H9 (cell line): ENCODE measurements at regions not wholly inside any gene's neighbourhood (a gene's known extent, or its start where the extent isn't known, plus 50 kb on each side); places are given as distances from the start of the nearest gene placed in this dataset.

Experiments used
- DNase-seq: peaks from one replicate; pipeline ENCODE4 v3.0.0-alpha.2; 2017
- H2AFZ ChIP-seq: one replicate; pipeline ENCODE4 v1.6.1; 2013; ENCODE audit warnings: mild to moderate bottlenecking, low read length, control low read depth, moderate library complexity
- H2AK5ac ChIP-seq: 2 replicates; pipeline ENCODE4 v1.6.1; 2013; ENCODE audit warnings: low read length, control low read depth, mixed read lengths; ENCODE audit not compliant: insufficient read length
- H2BK120ac ChIP-seq: one replicate; pipeline ENCODE4 v1.6.1; 2013; ENCODE audit warnings: low read depth, mild to moderate bottlenecking, low read length, control low read depth, inconsistent platforms; ENCODE audit not compliant: poor library complexity, severe bottlenecking
- H2BK12ac ChIP-seq: 2 replicates; pipeline ENCODE4 v1.6.1; 2013; ENCODE audit warnings: low read length, control low read depth, mixed read lengths, low read depth; ENCODE audit not compliant: insufficient read length
- H2BK15ac ChIP-seq: 2 replicates; pipeline ENCODE4 v1.6.1; 2013; ENCODE audit warnings: low read depth, low read length, control low read depth
- H2BK20ac ChIP-seq: one replicate; pipeline ENCODE4 v1.6.1; 2013; ENCODE audit warnings: low read depth, mild to moderate bottlenecking, low read length, control low read depth, inconsistent platforms; ENCODE audit not compliant: poor library complexity, severe bottlenecking
- H2BK5ac ChIP-seq: 2 replicates; pipeline ENCODE4 v1.6.1; 2013; ENCODE audit warnings: low read length, control low read depth, mixed read lengths; ENCODE audit not compliant: insufficient read length
- H3K14ac ChIP-seq: 2 replicates; pipeline ENCODE4 v1.6.1; 2013; ENCODE audit warnings: low read length, control low read depth; ENCODE audit not compliant: insufficient read depth
- H3K18ac ChIP-seq: 2 replicates; pipeline ENCODE4 v1.6.1; 2013; ENCODE audit warnings: low read depth, mild to moderate bottlenecking, mixed read lengths, low read length, control low read depth; ENCODE audit not compliant: insufficient read length
- H3K23ac ChIP-seq: 2 replicates; pipeline ENCODE4 v1.6.1; 2013; ENCODE audit warnings: low read length, control low read depth, mixed read lengths, low read depth; ENCODE audit not compliant: insufficient read length
- H3K23me2 ChIP-seq: 2 replicates; pipeline ENCODE4 v1.6.1; 2013; ENCODE audit warnings: low read depth, mild to moderate bottlenecking, mixed read lengths, low read length, control low read depth; ENCODE audit not compliant: insufficient read length, poor library complexity, severe bottlenecking
- H3K27ac ChIP-seq: 2 replicates; pipeline ENCODE4 v1.5.1; 2013; ENCODE audit warnings: low read length, control low read depth, mixed read lengths, low read depth; ENCODE audit not compliant: insufficient read length
- H3K27me3 ChIP-seq: 2 replicates; pipeline ENCODE4 v1.6.1; 2013; ENCODE audit warnings: low read length, control low read depth, inconsistent platforms; ENCODE audit not compliant: insufficient read depth
- H3K4ac ChIP-seq: 2 replicates; pipeline ENCODE4 v1.6.1; 2013; ENCODE audit warnings: low read depth, mild to moderate bottlenecking, control low read depth, inconsistent platforms, low read length, moderate library complexity
- H3K4me1 ChIP-seq: 2 replicates; pipeline ENCODE4 v1.6.1; 2013; ENCODE audit warnings: low read length, control low read depth, inconsistent platforms; ENCODE audit not compliant: insufficient read depth
- H3K4me2 ChIP-seq: 2 replicates; pipeline ENCODE4 v1.6.1; 2013; ENCODE audit warnings: low read length, control low read depth, mixed read lengths; ENCODE audit not compliant: insufficient read length, insufficient read depth
- H3K56ac ChIP-seq: 2 replicates; pipeline ENCODE4 v1.6.1; 2013; ENCODE audit warnings: low read depth, mild to moderate bottlenecking, mixed read lengths, low read length, control low read depth; ENCODE audit not compliant: insufficient read length
- H3K79me1 ChIP-seq: 2 replicates; pipeline ENCODE4 v1.6.1; 2013; ENCODE audit warnings: low read depth, mild to moderate bottlenecking, moderate library complexity, low read length, control low read depth, inconsistent platforms; ENCODE audit not compliant: insufficient read depth, poor library complexity, severe bottlenecking
- H3K79me2 ChIP-seq: 2 replicates; pipeline ENCODE4 v1.6.1; 2013; ENCODE audit warnings: low read length, control low read depth, inconsistent platforms; ENCODE audit not compliant: insufficient read depth
- H3K9ac ChIP-seq: 2 replicates; pipeline ENCODE4 v1.6.1; 2013; ENCODE audit warnings: low read length, control low read depth, mixed read lengths; ENCODE audit not compliant: insufficient read length; ENCODE audit errors: extremely low read depth
- H3K9me3 ChIP-seq: one replicate; pipeline ENCODE4 v1.6.1; 2013; ENCODE audit warnings: low read depth, low read length, inconsistent platforms; ENCODE audit not compliant: control insufficient read depth
- H3T11ph ChIP-seq: one replicate; pipeline ENCODE4 v1.6.1; 2013; ENCODE audit warnings: mild to moderate bottlenecking, low read length, control low read depth, inconsistent platforms
- H4K20me1 ChIP-seq: one replicate; pipeline ENCODE4 v1.6.1; 2013; ENCODE audit not compliant: control insufficient read depth, insufficient read length, insufficient read depth
- H4K5ac ChIP-seq: 2 replicates; pipeline ENCODE4 v1.6.1; 2013; ENCODE audit warnings: low read depth, mild to moderate bottlenecking, mixed read lengths, low read length, control low read depth; ENCODE audit not compliant: insufficient read length
- H4K8ac ChIP-seq: replicated peaks from 2 replicates; pipeline ENCODE4 v1.6.1; 2013; ENCODE audit warnings: low read length, control low read depth, mixed read lengths, low read depth; ENCODE audit not compliant: insufficient read length
- H4K91ac ChIP-seq: 2 replicates; pipeline ENCODE4 v1.6.1; 2013; ENCODE audit warnings: low read depth, mild to moderate bottlenecking, moderate library complexity, mixed read lengths, low read length, control low read depth; ENCODE audit not compliant: insufficient read length
- H3K27ac Mint-ChIP-seq, 3 experiments: 2 replicates in 2 of 3; 3 replicates in 1 of 3; pipeline ENCODE4 v1.8.0; 2020 to 2021; ENCODE audit warnings: mixed read lengths in 3 of 3, mild to moderate bottlenecking in 1 of 3, moderate library complexity in 1 of 3
- H3K27me3 Mint-ChIP-seq: 2 replicates; pipeline ENCODE4 v1.8.0; 2021; ENCODE audit warnings: low read depth, mild to moderate bottlenecking, moderate library complexity, mixed read lengths
- H3K36me3 Mint-ChIP-seq, 3 experiments: 2 replicates in 2 of 3; 3 replicates in 1 of 3; pipeline ENCODE4 v1.8.0; 2020 to 2021; ENCODE audit warnings: low read depth in 3 of 3, mixed read lengths in 3 of 3; ENCODE audit not compliant: insufficient read depth in 1 of 3
- H3K4me1 Mint-ChIP-seq, 2 experiments: 2 replicates each; pipeline ENCODE4 v1.8.0; 2020; ENCODE audit warnings: mixed read lengths in 2 of 2
- H3K4me3 Mint-ChIP-seq, 2 experiments: 2 replicates in 1 of 2; 3 replicates in 1 of 2; pipeline ENCODE4 v1.8.0; 2020 to 2021; ENCODE audit warnings: mild to moderate bottlenecking in 2 of 2, mixed read lengths in 2 of 2, moderate library complexity in 1 of 2
- H3K9me3 Mint-ChIP-seq, 2 experiments: 2 replicates in 1 of 2; 3 replicates in 1 of 2; pipeline ENCODE4 v1.8.0; 2020; ENCODE audit warnings: mild to moderate bottlenecking in 2 of 2, mixed read lengths in 2 of 2, moderate library complexity in 1 of 2
- CTCF ChIP-seq: fragments of 200-600 bp; sonication (generic); conservative IDR thresholded peaks from 3 replicates; pipeline ENCODE4 v1.8.0; 2021; ENCODE audit warnings: antibody characterized with exemption, mild to moderate bottlenecking
- WGBS: extraction: QIAGEN DNeasy Blood & Tissue Kit; methylation state at CpG from one replicate; pipeline ENCODE4 v1.1.7; 2013; ENCODE audit warnings: missing lambda C conversion rate, low lambda C conversion rate, mixed read lengths; ENCODE audit not compliant: insufficient read length; ENCODE audit errors: extremely low coverage; 5-methylcytosine and 5-hydroxymethylcytosine counted together

- Histone ChIP-seq H2BK20ac (no peak overlapping the region), H3K9me3 (no peaks in the 10 kb centered on the region), H2BK12ac (no peak overlapping the region), H3K18ac (no peak overlapping the region), H3K23me2 (no peaks in the 10 kb centered on the region), H3K27ac (no peak overlapping the region), H3K79me1 (no peaks in the 10 kb centered on the region), H2BK120ac (no peak overlapping the region), H4K5ac (no peak overlapping the region), H2BK15ac (no peak overlapping the region), H4K91ac (no peak overlapping the region), H3K79me2 (no peaks in the 10 kb centered on the region), H3K23ac (no peak overlapping the region), H3T11ph (no peak overlapping the region), H3K4me2 (no peak overlapping the region), H2AFZ (no peak overlapping the region), H4K8ac (no peak overlapping the region), H2AK5ac (no peak overlapping the region), H3K14ac (no peak overlapping the region), H3K56ac (no peak overlapping the region), H3K9ac (no peak overlapping the region), H2BK5ac (no peak overlapping the region), H3K27me3 (no peaks in the 10 kb centered on the region), H3K4ac (no peak overlapping the region), H4K20me1 (no peaks in the 10 kb centered on the region), H3K4me1 (no peaks in the 10 kb centered on the region)
- TF ChIP-seq CTCF = no peak
- no peak overlapping the region for H3K27ac Mint-ChIP-seq
- no peak for DNase-seq
- H3K27me3 Mint-ChIP-seq = no peaks in the 10 kb centered on the region
- no peaks in the 10 kb centered on the region for H3K4me1 Mint-ChIP-seq
- H3K4me3 Mint-ChIP-seq = no peak overlapping the region
- no CpG with 5 or more reads among the region's 3 CpGs for WGBS
- H3K36me3 Mint-ChIP-seq = peaks cover 0 to 8% (median 2%) of the 10 kb centered on the region in 3 experiments; a peak in 3 of 7 replicates
- peaks cover 0 to 6% of the 10 kb centered on the region in 2 experiments; a peak in 3 of 5 replicates for H3K9me3 Mint-ChIP-seq
Measured at GRCh38 chr5:57582578-57583070, 100.0 kb upstream of the ACTBL2 start.
